H1 (cell line): ENCODE measurements at regions not wholly inside any gene's neighbourhood (a gene's known extent, or its start where the extent isn't known, plus 50 kb on each side); places are given as distances from the start of the nearest gene placed in this dataset.

Experiments
- ASH2L ChIP-seq: fragments of 200-600, 300-600 bp; sonication (generic); IDR thresholded peaks from one replicate; pipeline ENCODE4 v1.7.1; 2017; ENCODE audit warnings: low read length
- TF ChIP-seq, protein P1 (sequence below): fragments of 300-600 bp; sonication (generic); IDR thresholded peaks from 2 replicates; pipeline ENCODE4 v1.7.1; 2012; ENCODE audit warnings: low read length, moderate library complexity, mild to moderate bottlenecking, inconsistent platforms; ENCODE audit not compliant: insufficient replicate concordance
- TF ChIP-seq, protein P2 (sequence below): IDR thresholded peaks from 2 replicates; pipeline ENCODE4 v1.6.1; 2012; ENCODE audit warnings: low read length, inconsistent platforms

DNA sequence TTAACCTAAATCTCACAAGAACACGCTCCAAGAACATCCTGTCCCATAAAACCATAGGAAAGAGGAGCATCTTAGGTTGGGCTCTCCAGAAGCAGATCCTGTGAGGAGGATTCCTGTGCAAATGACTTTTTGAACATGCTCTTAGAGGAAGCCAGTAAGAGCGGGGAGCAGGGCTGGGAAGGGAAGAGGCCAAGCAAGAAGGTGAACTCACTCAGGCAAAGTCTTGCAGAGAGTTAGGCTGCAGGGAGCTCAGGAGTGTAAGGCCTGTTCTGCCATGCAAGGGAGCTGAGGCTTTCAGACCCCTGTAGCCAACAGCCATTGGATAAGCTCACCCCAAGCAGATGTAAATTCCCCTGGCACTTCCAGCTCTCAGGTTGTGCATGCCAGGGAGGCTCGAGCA is 63.6 kb upstream of the LY86 start (continued):
- TF ChIP-seq, protein P1, sequence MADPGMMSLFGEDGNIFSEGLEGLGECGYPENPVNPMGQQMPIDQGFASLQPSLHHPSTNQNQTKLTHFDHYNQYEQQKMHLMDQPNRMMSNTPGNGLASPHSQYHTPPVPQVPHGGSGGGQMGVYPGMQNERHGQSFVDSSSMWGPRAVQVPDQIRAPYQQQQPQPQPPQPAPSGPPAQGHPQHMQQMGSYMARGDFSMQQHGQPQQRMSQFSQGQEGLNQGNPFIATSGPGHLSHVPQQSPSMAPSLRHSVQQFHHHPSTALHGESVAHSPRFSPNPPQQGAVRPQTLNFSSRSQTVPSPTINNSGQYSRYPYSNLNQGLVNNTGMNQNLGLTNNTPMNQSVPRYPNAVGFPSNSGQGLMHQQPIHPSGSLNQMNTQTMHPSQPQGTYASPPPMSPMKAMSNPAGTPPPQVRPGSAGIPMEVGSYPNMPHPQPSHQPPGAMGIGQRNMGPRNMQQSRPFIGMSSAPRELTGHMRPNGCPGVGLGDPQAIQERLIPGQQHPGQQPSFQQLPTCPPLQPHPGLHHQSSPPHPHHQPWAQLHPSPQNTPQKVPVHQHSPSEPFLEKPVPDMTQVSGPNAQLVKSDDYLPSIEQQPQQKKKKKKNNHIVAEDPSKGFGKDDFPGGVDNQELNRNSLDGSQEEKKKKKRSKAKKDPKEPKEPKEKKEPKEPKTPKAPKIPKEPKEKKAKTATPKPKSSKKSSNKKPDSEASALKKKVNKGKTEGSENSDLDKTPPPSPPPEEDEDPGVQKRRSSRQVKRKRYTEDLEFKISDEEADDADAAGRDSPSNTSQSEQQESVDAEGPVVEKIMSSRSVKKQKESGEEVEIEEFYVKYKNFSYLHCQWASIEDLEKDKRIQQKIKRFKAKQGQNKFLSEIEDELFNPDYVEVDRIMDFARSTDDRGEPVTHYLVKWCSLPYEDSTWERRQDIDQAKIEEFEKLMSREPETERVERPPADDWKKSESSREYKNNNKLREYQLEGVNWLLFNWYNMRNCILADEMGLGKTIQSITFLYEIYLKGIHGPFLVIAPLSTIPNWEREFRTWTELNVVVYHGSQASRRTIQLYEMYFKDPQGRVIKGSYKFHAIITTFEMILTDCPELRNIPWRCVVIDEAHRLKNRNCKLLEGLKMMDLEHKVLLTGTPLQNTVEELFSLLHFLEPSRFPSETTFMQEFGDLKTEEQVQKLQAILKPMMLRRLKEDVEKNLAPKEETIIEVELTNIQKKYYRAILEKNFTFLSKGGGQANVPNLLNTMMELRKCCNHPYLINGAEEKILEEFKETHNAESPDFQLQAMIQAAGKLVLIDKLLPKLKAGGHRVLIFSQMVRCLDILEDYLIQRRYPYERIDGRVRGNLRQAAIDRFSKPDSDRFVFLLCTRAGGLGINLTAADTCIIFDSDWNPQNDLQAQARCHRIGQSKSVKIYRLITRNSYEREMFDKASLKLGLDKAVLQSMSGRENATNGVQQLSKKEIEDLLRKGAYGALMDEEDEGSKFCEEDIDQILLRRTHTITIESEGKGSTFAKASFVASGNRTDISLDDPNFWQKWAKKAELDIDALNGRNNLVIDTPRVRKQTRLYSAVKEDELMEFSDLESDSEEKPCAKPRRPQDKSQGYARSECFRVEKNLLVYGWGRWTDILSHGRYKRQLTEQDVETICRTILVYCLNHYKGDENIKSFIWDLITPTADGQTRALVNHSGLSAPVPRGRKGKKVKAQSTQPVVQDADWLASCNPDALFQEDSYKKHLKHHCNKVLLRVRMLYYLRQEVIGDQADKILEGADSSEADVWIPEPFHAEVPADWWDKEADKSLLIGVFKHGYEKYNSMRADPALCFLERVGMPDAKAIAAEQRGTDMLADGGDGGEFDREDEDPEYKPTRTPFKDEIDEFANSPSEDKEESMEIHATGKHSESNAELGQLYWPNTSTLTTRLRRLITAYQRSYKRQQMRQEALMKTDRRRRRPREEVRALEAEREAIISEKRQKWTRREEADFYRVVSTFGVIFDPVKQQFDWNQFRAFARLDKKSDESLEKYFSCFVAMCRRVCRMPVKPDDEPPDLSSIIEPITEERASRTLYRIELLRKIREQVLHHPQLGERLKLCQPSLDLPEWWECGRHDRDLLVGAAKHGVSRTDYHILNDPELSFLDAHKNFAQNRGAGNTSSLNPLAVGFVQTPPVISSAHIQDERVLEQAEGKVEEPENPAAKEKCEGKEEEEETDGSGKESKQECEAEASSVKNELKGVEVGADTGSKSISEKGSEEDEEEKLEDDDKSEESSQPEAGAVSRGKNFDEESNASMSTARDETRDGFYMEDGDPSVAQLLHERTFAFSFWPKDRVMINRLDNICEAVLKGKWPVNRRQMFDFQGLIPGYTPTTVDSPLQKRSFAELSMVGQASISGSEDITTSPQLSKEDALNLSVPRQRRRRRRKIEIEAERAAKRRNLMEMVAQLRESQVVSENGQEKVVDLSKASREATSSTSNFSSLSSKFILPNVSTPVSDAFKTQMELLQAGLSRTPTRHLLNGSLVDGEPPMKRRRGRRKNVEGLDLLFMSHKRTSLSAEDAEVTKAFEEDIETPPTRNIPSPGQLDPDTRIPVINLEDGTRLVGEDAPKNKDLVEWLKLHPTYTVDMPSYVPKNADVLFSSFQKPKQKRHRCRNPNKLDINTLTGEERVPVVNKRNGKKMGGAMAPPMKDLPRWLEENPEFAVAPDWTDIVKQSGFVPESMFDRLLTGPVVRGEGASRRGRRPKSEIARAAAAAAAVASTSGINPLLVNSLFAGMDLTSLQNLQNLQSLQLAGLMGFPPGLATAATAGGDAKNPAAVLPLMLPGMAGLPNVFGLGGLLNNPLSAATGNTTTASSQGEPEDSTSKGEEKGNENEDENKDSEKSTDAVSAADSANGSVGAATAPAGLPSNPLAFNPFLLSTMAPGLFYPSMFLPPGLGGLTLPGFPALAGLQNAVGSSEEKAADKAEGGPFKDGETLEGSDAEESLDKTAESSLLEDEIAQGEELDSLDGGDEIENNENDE: no peak
- TF ChIP-seq, protein P2, sequence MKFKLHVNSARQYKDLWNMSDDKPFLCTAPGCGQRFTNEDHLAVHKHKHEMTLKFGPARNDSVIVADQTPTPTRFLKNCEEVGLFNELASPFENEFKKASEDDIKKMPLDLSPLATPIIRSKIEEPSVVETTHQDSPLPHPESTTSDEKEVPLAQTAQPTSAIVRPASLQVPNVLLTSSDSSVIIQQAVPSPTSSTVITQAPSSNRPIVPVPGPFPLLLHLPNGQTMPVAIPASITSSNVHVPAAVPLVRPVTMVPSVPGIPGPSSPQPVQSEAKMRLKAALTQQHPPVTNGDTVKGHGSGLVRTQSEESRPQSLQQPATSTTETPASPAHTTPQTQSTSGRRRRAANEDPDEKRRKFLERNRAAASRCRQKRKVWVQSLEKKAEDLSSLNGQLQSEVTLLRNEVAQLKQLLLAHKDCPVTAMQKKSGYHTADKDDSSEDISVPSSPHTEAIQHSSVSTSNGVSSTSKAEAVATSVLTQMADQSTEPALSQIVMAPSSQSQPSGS: no peak
- no peak for TF ChIP-seq ASH2L
